T-helper 17 cell (primary cell): ENCODE measurements at regions not wholly inside any gene's neighbourhood (a gene's known extent, or its start where the extent isn't known, plus 50 kb on each side); places are given as distances from the start of the nearest gene placed in this dataset.

Source experiments
- ATAC-seq: fragments of 150-1000 bp; cut with Tn5 transposase; 2 replicates; pipeline ENCODE4 v1.10.0; 2021; ENCODE audit warnings: mild to moderate bottlenecking, moderate library complexity
- DNase-seq, 3 donors: peaks; one replicate each; pipeline versions ENCODE4 v3.0.0 to v3.0.0-alpha.2; 2020 to 2021
- H3K9me3 ChIP-seq: one replicate; pipeline ENCODE4 v1.7.0; 2013; ENCODE audit warnings: low read length, mild to moderate bottlenecking; ENCODE audit not compliant: control insufficient read depth, poor library complexity, severe bottlenecking
- H3K27ac Mint-ChIP-seq: one replicate; pipeline ENCODE4 v1.8.0; 2022; ENCODE audit warnings: mild to moderate bottlenecking, moderate library complexity, mixed read lengths
- H3K27me3 Mint-ChIP-seq: one replicate; pipeline ENCODE4 v1.8.0; 2022; ENCODE audit warnings: mixed read lengths
- H3K36me3 Mint-ChIP-seq: one replicate; pipeline ENCODE4 v1.8.0; 2022; ENCODE audit warnings: low read depth, mixed read lengths
- H3K4me1 Mint-ChIP-seq: one replicate; pipeline ENCODE4 v1.8.0; 2022; ENCODE audit warnings: mild to moderate bottlenecking, mixed read lengths
- H3K4me3 Mint-ChIP-seq: one replicate; pipeline ENCODE4 v1.8.0; 2022; ENCODE audit warnings: mild to moderate bottlenecking, moderate library complexity, mixed read lengths

- no peaks in the 10 kb centered on the region for H3K27me3 Mint-ChIP-seq
- H3K4me1 Mint-ChIP-seq, result no peaks in the 10 kb centered on the region
- H3K9me3 ChIP-seq, result no peaks in the 10 kb centered on the region
- no peak overlapping the region for H3K27ac Mint-ChIP-seq
- DNase-seq, result no peak
- ATAC-seq, result no peak
- no peaks in the 10 kb centered on the region for H3K36me3 Mint-ChIP-seq
- H3K4me3 Mint-ChIP-seq, result no peak overlapping the region
Measured at GRCh38 chr13:104411141-104411765, 1345.0 kb upstream of the SLC10A2 start.

- H3K36me3 Mint-ChIP-seq, result no peaks in the 10 kb centered on the region
- ATAC-seq, result no peak
- no peak overlapping the region for H3K27ac Mint-ChIP-seq
- no peak for DNase-seq
- H3K4me3 Mint-ChIP-seq, result no peak overlapping the region
- no peaks in the 10 kb centered on the region for H3K9me3 ChIP-seq
- no peaks in the 10 kb centered on the region for H3K27me3 Mint-ChIP-seq
- no peaks in the 10 kb centered on the region for H3K4me1 Mint-ChIP-seq
Measured at GRCh38 chr13:104408733-104409132, 1342.5 kb upstream of the SLC10A2 start.

GRCh38 chr13:104404325-104404724, 1338.1 kb upstream of the SLC10A2 start:
- Mint-ChIP-seq H3K36me3 (no peaks in the 10 kb centered on the region), H3K27me3 (no peaks in the 10 kb centered on the region), H3K27ac (no peak overlapping the region), H3K4me3 (no peak overlapping the region), H3K4me1 (no peaks in the 10 kb centered on the region)
- no peak for DNase-seq
- no peaks in the 10 kb centered on the region for H3K9me3 ChIP-seq
- ATAC-seq, result no peak

- DNase-seq (no peak), ATAC-seq (no peak)
- no peaks in the 10 kb centered on the region for H3K27me3 Mint-ChIP-seq
- H3K27ac Mint-ChIP-seq, result no peak overlapping the region
- no peaks in the 10 kb centered on the region for H3K4me1 Mint-ChIP-seq
- no peak overlapping the region for H3K4me3 Mint-ChIP-seq
- H3K9me3 ChIP-seq, result no peaks in the 10 kb centered on the region
- H3K36me3 Mint-ChIP-seq, result no peaks in the 10 kb centered on the region
Measured at GRCh38 chr13:104389691-104390090, 1323.5 kb upstream of the SLC10A2 start.

GRCh38 chr13:104387510-104387909, 1321.3 kb upstream of the SLC10A2 start:
- H3K4me3 Mint-ChIP-seq, result no peak overlapping the region
- no peak for DNase-seq
- no peaks in the 10 kb centered on the region for H3K36me3 Mint-ChIP-seq
- no peak for ATAC-seq
- H3K27me3 Mint-ChIP-seq, result no peaks in the 10 kb centered on the region
- H3K9me3 ChIP-seq, result no peaks in the 10 kb centered on the region
- H3K4me1 Mint-ChIP-seq, result no peaks in the 10 kb centered on the region
- no peak overlapping the region for H3K27ac Mint-ChIP-seq

- Mint-ChIP-seq H3K27ac (no peak overlapping the region), H3K27me3 (no peaks in the 10 kb centered on the region), H3K36me3 (no peaks in the 10 kb centered on the region), H3K4me1 (no peaks in the 10 kb centered on the region), H3K4me3 (no peak overlapping the region)
- no peak for DNase-seq
- H3K9me3 ChIP-seq, result no peaks in the 10 kb centered on the region
- no peak for ATAC-seq
Measured at GRCh38 chr13:104385404-104385803, 1319.2 kb upstream of the SLC10A2 start.

- Mint-ChIP-seq H3K4me3 (no peak overlapping the region), H3K27me3 (no peaks in the 10 kb centered on the region), H3K36me3 (no peaks in the 10 kb centered on the region), H3K4me1 (no peaks in the 10 kb centered on the region), H3K27ac (no peak overlapping the region)
- H3K9me3 ChIP-seq, result no peaks in the 10 kb centered on the region
- no peak for ATAC-seq
- no peak for DNase-seq
Measured at GRCh38 chr13:104382951-104383350, 1316.7 kb upstream of the SLC10A2 start.

- H3K36me3 Mint-ChIP-seq, result no peaks in the 10 kb centered on the region
Measured at GRCh38 chr13:104376588-104376987, 1310.4 kb upstream of the SLC10A2 start.

GRCh38 chr13:104375614-104376013, 1309.4 kb upstream of the SLC10A2 start:
- Mint-ChIP-seq H3K27me3 (no peaks in the 10 kb centered on the region), H3K36me3 (no peaks in the 10 kb centered on the region), H3K4me3 (no peak overlapping the region), H3K4me1 (no peaks in the 10 kb centered on the region), H3K27ac (no peak overlapping the region)
- DNase-seq (no peak), ATAC-seq (no peak)
- H3K9me3 ChIP-seq, result no peaks in the 10 kb centered on the region

More at GRCh38 chr13:104376588-104376987, 1310.4 kb upstream of the SLC10A2 start:
- H3K9me3 ChIP-seq, result no peaks in the 10 kb centered on the region
- DNase-seq, result no peak
- H3K4me1 Mint-ChIP-seq, result no peaks in the 10 kb centered on the region
- H3K4me3 Mint-ChIP-seq, result no peak overlapping the region
- no peaks in the 10 kb centered on the region for H3K27me3 Mint-ChIP-seq
- no peak overlapping the region for H3K27ac Mint-ChIP-seq
- ATAC-seq, result no peak

- no peaks in the 10 kb centered on the region for H3K27me3 Mint-ChIP-seq
- ATAC-seq (no peak), DNase-seq (no peak)
- H3K4me3 Mint-ChIP-seq, result no peak overlapping the region
- no peak overlapping the region for H3K27ac Mint-ChIP-seq
- H3K9me3 ChIP-seq, result no peaks in the 10 kb centered on the region
- no peaks in the 10 kb centered on the region for H3K36me3 Mint-ChIP-seq
- H3K4me1 Mint-ChIP-seq, result no peaks in the 10 kb centered on the region
Measured at GRCh38 chr13:104372095-104372655, 1306.0 kb upstream of the SLC10A2 start.

GRCh38 chr13:104365430-104365829, 1299.2 kb upstream of the SLC10A2 start:
- DNase-seq, result no peak
- Mint-ChIP-seq H3K27me3 (no peaks in the 10 kb centered on the region), H3K27ac (no peak overlapping the region), H3K4me1 (no peaks in the 10 kb centered on the region), H3K36me3 (no peaks in the 10 kb centered on the region), H3K4me3 (no peak overlapping the region)
- H3K9me3 ChIP-seq, result no peaks in the 10 kb centered on the region
- no peak for ATAC-seq

GRCh38 chr13:104357672-104358354, 1291.6 kb upstream of the SLC10A2 start:
- Mint-ChIP-seq H3K27ac (no peak overlapping the region), H3K4me3 (no peak overlapping the region), H3K36me3 (no peaks in the 10 kb centered on the region), H3K4me1 (no peaks in the 10 kb centered on the region), H3K27me3 (no peaks in the 10 kb centered on the region)
- no peaks in the 10 kb centered on the region for H3K9me3 ChIP-seq
- DNase-seq (no peak), ATAC-seq (no peak)

- H3K27me3 Mint-ChIP-seq, result no peaks in the 10 kb centered on the region
- no peak for ATAC-seq
Measured at GRCh38 chr13:104357174-104357573, 1291.0 kb upstream of the SLC10A2 start.

More at GRCh38 chr13:104357174-104357573, 1291.0 kb upstream of the SLC10A2 start:
- H3K4me3 Mint-ChIP-seq, result no peak overlapping the region
- no peaks in the 10 kb centered on the region for H3K36me3 Mint-ChIP-seq
- DNase-seq, result no peak
- H3K27ac Mint-ChIP-seq, result no peak overlapping the region
- no peaks in the 10 kb centered on the region for H3K9me3 ChIP-seq
- H3K4me1 Mint-ChIP-seq, result no peaks in the 10 kb centered on the region
